ENCODE measurements at regions not wholly inside any gene's neighbourhood (a gene's known extent, or its start where the extent isn't known, plus 50 kb on each side); places are given as distances from the start of the nearest gene placed in this dataset.

DNA sequence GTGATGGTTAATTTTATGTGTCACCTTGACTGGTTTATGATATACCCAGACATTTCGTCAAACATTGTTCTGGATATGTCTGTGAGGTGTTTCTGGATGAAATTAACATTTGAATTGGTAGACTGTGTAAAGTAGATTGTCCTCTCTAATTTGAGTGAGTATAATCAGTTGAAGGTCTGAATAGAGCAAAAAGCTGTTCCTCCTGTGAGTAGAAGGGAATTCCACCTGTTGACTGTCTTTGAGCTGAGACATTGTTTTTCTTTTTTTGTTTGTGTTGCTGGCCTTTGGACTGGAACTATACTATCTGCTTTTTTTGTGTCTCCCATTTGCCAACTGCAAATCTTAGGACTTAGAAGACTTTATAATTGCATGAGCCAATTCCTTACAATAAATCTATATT is 920.9 kb upstream of the LRFN5 start:
- H3K4me1 ChIP-seq (ENCODE audit: control insufficient read depth in 4 of 4, insufficient read depth in 4 of 4, low read length in 3 of 4), result no peaks in the 10 kb centered on the region
- no peak for DNase-seq (ENCODE audit: low spot score)
- H3K9ac ChIP-seq (ENCODE audit: low read depth in 1 of 2, low read length in 2 of 2), result no peak overlapping the region
- H3K4me3 ChIP-seq (ENCODE audit: low read depth in 1 of 3, low read length in 3 of 3), result no peak overlapping the region
- TF ChIP-seq TAF1 (conservative IDR thresholded peaks at IDR 0.05), result no peak
- no peak for TF ChIP-seq SP1 (IDR thresholded peaks at IDR 0.05)
- TF ChIP-seq HNF4G (IDR thresholded peaks at IDR 0.05), result no peak
- TF ChIP-seq GABPA (IDR thresholded peaks at IDR 0.05 in 1 of 2, conservative IDR thresholded peaks at IDR 0.05 in 1 of 2), result no peak
- TF ChIP-seq, protein P1, sequence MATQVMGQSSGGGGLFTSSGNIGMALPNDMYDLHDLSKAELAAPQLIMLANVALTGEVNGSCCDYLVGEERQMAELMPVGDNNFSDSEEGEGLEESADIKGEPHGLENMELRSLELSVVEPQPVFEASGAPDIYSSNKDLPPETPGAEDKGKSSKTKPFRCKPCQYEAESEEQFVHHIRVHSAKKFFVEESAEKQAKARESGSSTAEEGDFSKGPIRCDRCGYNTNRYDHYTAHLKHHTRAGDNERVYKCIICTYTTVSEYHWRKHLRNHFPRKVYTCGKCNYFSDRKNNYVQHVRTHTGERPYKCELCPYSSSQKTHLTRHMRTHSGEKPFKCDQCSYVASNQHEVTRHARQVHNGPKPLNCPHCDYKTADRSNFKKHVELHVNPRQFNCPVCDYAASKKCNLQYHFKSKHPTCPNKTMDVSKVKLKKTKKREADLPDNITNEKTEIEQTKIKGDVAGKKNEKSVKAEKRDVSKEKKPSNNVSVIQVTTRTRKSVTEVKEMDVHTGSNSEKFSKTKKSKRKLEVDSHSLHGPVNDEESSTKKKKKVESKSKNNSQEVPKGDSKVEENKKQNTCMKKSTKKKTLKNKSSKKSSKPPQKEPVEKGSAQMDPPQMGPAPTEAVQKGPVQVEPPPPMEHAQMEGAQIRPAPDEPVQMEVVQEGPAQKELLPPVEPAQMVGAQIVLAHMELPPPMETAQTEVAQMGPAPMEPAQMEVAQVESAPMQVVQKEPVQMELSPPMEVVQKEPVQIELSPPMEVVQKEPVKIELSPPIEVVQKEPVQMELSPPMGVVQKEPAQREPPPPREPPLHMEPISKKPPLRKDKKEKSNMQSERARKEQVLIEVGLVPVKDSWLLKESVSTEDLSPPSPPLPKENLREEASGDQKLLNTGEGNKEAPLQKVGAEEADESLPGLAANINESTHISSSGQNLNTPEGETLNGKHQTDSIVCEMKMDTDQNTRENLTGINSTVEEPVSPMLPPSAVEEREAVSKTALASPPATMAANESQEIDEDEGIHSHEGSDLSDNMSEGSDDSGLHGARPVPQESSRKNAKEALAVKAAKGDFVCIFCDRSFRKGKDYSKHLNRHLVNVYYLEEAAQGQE (IDR thresholded peaks at IDR 0.05), result no peak
- no peak for TF ChIP-seq FOXA1 (IDR thresholded peaks at IDR 0.05)
- TF ChIP-seq FOXA2 (IDR thresholded peaks at IDR 0.05), result no peak
- TF ChIP-seq HNF4A (conservative IDR thresholded peaks at IDR 0.05), result no peak
- no peak for TF ChIP-seq RAD21 (IDR thresholded peaks at IDR 0.05)
- TF ChIP-seq, protein P2, sequence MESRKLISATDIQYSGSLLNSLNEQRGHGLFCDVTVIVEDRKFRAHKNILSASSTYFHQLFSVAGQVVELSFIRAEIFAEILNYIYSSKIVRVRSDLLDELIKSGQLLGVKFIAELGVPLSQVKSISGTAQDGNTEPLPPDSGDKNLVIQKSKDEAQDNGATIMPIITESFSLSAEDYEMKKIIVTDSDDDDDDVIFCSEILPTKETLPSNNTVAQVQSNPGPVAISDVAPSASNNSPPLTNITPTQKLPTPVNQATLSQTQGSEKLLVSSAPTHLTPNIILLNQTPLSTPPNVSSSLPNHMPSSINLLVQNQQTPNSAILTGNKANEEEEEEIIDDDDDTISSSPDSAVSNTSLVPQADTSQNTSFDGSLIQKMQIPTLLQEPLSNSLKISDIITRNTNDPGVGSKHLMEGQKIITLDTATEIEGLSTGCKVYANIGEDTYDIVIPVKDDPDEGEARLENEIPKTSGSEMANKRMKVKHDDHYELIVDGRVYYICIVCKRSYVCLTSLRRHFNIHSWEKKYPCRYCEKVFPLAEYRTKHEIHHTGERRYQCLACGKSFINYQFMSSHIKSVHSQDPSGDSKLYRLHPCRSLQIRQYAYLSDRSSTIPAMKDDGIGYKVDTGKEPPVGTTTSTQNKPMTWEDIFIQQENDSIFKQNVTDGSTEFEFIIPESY (IDR thresholded peaks at IDR 0.05), result no peak
- no peak for TF ChIP-seq NR2F2 (IDR thresholded peaks at IDR 0.05)
- no peak for TF ChIP-seq EGR1 (IDR thresholded peaks at IDR 0.05; ENCODE audit: low read depth in 2 of 2)
- TF ChIP-seq, protein P3, sequence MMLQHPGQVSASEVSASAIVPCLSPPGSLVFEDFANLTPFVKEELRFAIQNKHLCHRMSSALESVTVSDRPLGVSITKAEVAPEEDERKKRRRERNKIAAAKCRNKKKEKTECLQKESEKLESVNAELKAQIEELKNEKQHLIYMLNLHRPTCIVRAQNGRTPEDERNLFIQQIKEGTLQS (IDR thresholded peaks at IDR 0.05), result no peak
- no peak for TF ChIP-seq YY1 (IDR thresholded peaks at IDR 0.05)
- no peaks in the 10 kb centered on the region for H3K36me3 ChIP-seq (ENCODE audit: control insufficient read depth in 4 of 4, insufficient read depth in 3 of 4, low read depth in 1 of 4, low read length in 3 of 4)
- H3K27me3 ChIP-seq (ENCODE audit: control insufficient read depth in 4 of 4, insufficient read depth in 4 of 4, low read length in 3 of 4), result no peaks in the 10 kb centered on the region
- no peak overlapping the region for H3K27ac ChIP-seq (ENCODE audit: low read depth in 1 of 2, low read length in 2 of 2)
- WGBS, result 76% methylated on average over 1 of the region's 1 CpG
- H3K9me3 ChIP-seq (ENCODE audit: control insufficient read depth in 4 of 4, low read length in 3 of 4), result no peaks in the 10 kb centered on the region

DNA sequence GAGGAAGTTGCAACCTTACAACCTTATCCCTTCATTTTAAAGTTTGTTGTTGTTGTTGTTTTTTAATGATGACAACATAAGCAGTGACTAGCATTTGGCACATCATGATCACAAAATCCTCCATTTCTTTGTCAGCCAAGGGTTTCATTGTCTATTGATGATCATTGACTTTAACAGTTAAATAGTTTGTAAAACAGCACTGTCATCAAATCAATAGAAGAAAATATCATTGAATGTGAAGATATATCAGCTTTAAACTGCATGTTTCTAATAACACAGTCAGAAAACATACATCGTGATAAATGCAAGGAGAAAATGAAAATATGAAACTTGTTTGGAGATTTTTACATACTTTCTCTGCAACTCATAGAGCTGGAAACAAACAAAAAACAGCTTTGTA is 922.3 kb upstream of the LRFN5 start:
- H3K9ac ChIP-seq (ENCODE audit: low read depth in 1 of 2, low read length in 2 of 2), result no peak overlapping the region
- WGBS, result 72% methylated on average over 1 of the region's 1 CpG
- H3K4me1 ChIP-seq (ENCODE audit: control insufficient read depth in 4 of 4, insufficient read depth in 4 of 4, low read length in 3 of 4), result no peaks in the 10 kb centered on the region
- no peak for DNase-seq (ENCODE audit: low spot score)
- no peak overlapping the region for H3K27ac ChIP-seq (ENCODE audit: low read depth in 1 of 2, low read length in 2 of 2)
- no peaks in the 10 kb centered on the region for H3K9me3 ChIP-seq (ENCODE audit: control insufficient read depth in 4 of 4, low read length in 3 of 4)
- TF ChIP-seq, protein P4, sequence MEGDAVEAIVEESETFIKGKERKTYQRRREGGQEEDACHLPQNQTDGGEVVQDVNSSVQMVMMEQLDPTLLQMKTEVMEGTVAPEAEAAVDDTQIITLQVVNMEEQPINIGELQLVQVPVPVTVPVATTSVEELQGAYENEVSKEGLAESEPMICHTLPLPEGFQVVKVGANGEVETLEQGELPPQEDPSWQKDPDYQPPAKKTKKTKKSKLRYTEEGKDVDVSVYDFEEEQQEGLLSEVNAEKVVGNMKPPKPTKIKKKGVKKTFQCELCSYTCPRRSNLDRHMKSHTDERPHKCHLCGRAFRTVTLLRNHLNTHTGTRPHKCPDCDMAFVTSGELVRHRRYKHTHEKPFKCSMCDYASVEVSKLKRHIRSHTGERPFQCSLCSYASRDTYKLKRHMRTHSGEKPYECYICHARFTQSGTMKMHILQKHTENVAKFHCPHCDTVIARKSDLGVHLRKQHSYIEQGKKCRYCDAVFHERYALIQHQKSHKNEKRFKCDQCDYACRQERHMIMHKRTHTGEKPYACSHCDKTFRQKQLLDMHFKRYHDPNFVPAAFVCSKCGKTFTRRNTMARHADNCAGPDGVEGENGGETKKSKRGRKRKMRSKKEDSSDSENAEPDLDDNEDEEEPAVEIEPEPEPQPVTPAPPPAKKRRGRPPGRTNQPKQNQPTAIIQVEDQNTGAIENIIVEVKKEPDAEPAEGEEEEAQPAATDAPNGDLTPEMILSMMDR (IDR thresholded peaks at IDR 0.05; ENCODE audit: low read depth, low read length, missing input control), result no peak
- TF ChIP-seq TAF1 (conservative IDR thresholded peaks at IDR 0.05) (no peak), RXRA (IDR thresholded peaks at IDR 0.05) (no peak), GABPA (IDR thresholded peaks at IDR 0.05 in 1 of 2, conservative IDR thresholded peaks at IDR 0.05 in 1 of 2) (no peak), HNF4G (IDR thresholded peaks at IDR 0.05) (no peak)
- TF ChIP-seq, protein P5, sequence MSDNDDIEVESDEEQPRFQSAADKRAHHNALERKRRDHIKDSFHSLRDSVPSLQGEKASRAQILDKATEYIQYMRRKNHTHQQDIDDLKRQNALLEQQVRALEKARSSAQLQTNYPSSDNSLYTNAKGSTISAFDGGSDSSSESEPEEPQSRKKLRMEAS (IDR thresholded peaks at IDR 0.05), result no peak
- H3K4me3 ChIP-seq (ENCODE audit: low read depth in 1 of 3, low read length in 3 of 3), result no peak overlapping the region
- no peaks in the 10 kb centered on the region for H3K36me3 ChIP-seq (ENCODE audit: control insufficient read depth in 4 of 4, insufficient read depth in 3 of 4, low read depth in 1 of 4, low read length in 3 of 4)
- H3K27me3 ChIP-seq (ENCODE audit: control insufficient read depth in 4 of 4, insufficient read depth in 4 of 4, low read length in 3 of 4), result no peaks in the 10 kb centered on the region
